ENCODE measurements at regions not wholly inside any gene's neighbourhood (a gene's known extent, or its start where the extent isn't known, plus 50 kb on each side); places are given as distances from the start of the nearest gene placed in this dataset.

DNA sequence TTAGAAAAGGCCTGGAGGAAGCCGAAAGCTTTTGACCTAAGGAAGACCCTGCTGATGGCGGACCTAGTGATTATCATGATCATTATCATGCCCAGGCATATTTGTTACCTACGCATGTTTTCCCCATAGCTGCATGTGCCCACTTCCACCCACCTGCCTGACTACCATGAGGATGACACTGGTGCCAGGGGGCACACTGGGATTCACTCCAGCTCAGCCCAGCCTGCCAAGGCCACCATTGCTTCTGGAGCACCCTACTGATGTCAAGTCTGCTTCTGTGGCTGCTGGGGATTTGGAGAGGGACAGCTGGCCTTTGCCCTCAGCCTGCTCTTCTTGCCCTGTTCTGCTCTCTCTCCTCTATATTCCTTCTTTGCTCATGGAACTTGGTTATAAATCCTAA lies 124.7 kb upstream of the NALF2 start:
- no peak for ATAC-seq
- Histone ChIP-seq H3K4me1 (ENCODE audit: control insufficient read depth, insufficient read depth, low read length) (no peaks in the 10 kb centered on the region), H3K27ac (ENCODE audit: control insufficient read depth, insufficient read depth) (no peak overlapping the region), H3K4me3 (no peak overlapping the region), H3K4me2 (ENCODE audit: control insufficient read depth, insufficient read depth) (no peak overlapping the region), H2AFZ (ENCODE audit: control insufficient read depth, low read depth, low read length) (no peak overlapping the region), H3K36me3 (ENCODE audit: control insufficient read depth in 2 of 2, insufficient read depth in 2 of 2, low read length in 1 of 2) (no peaks in the 10 kb centered on the region), H3K9me3 (replicated peaks; ENCODE audit: control insufficient read depth, insufficient read depth, low read length) (no peaks in the 10 kb centered on the region; the same call in 1 of the 3 replicates), H3K9ac (ENCODE audit: control insufficient read depth, insufficient read depth, low read length) (no peak overlapping the region), H3K79me2 (ENCODE audit: control insufficient read depth, insufficient read depth, low read length) (no peaks in the 10 kb centered on the region), H4K20me1 (ENCODE audit: control insufficient read depth, insufficient read depth) (no peaks in the 10 kb centered on the region), H3K27me3 (replicated peaks in 1 of 2; ENCODE audit: control insufficient read depth in 2 of 2, insufficient read depth in 2 of 2, low read length in 1 of 2) (no peaks in the 10 kb centered on the region)
- ChIA-PET RAD21 (ENCODE audit: unreplicated experiment) (no interaction called here), POLR2A (no interaction called here), SMC1A (ENCODE audit: uncharacterized antibody, unreplicated experiment) (no interaction called here), CTCF (interaction anchor here (2.7 kb wide), 1 partner anchor 8 kb away, joined by 9 read pairs; no protein-coding TSS in a partner anchor)
- in situ Hi-C loops (cut with MboI) = no loop called here
- no peak for DNase-seq (ENCODE audit: low read depth, low spot score)
- TF ChIP-seq KLF5 (IDR thresholded peaks at IDR 0.05; ENCODE audit: partially characterized antibody) = no peak
- no peak for TF ChIP-seq CBFB (IDR thresholded peaks at IDR 0.05; ENCODE audit: low read depth)
- TF ChIP-seq, protein P1, sequence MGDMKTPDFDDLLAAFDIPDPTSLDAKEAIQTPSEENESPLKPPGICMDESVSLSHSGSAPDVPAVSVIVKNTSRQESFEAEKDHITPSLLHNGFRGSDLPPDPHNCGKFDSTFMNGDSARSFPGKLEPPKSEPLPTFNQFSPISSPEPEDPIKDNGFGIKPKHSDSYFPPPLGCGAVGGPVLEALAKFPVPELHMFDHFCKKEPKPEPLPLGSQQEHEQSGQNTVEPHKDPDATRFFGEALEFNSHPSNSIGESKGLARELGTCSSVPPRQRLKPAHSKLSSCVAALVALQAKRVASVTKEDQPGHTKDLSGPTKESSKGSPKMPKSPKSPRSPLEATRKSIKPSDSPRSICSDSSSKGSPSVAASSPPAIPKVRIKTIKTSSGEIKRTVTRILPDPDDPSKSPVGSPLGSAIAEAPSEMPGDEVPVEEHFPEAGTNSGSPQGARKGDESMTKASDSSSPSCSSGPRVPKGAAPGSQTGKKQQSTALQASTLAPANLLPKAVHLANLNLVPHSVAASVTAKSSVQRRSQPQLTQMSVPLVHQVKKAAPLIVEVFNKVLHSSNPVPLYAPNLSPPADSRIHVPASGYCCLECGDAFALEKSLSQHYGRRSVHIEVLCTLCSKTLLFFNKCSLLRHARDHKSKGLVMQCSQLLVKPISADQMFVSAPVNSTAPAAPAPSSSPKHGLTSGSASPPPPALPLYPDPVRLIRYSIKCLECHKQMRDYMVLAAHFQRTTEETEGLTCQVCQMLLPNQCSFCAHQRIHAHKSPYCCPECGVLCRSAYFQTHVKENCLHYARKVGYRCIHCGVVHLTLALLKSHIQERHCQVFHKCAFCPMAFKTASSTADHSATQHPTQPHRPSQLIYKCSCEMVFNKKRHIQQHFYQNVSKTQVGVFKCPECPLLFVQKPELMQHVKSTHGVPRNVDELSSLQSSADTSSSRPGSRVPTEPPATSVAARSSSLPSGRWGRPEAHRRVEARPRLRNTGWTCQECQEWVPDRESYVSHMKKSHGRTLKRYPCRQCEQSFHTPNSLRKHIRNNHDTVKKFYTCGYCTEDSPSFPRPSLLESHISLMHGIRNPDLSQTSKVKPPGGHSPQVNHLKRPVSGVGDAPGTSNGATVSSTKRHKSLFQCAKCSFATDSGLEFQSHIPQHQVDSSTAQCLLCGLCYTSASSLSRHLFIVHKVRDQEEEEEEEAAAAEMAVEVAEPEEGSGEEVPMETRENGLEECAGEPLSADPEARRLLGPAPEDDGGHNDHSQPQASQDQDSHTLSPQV (IDR thresholded peaks at IDR 0.05) = no peak
- TF ChIP-seq IRF3 (IDR thresholded peaks at IDR 0.05) = no peak
- TF ChIP-seq POU2F2 (IDR thresholded peaks at IDR 0.05; ENCODE audit: borderline replicate concordance, low read depth, low read length) = no peak
- TF ChIP-seq STAT1 (conservative IDR thresholded peaks at IDR 0.05) = no peak
- no peak for TF ChIP-seq NR2C1 (IDR thresholded peaks at IDR 0.05)
- no peak for TF ChIP-seq IRF4 (IDR thresholded peaks at IDR 0.05; ENCODE audit: low read depth, low read length)
- no peak for TF ChIP-seq RFX5 (IDR thresholded peaks at IDR 0.05; ENCODE audit: low read depth, low read length)
- no peak for TF ChIP-seq CHD1 (IDR thresholded peaks at IDR 0.05; ENCODE audit: low read depth, low read length)
- no peak for TF ChIP-seq TARDBP (IDR thresholded peaks at IDR 0.05; ENCODE audit: borderline replicate concordance)
- TF ChIP-seq USF1 (IDR thresholded peaks at IDR 0.05; ENCODE audit: borderline replicate concordance, extremely low read length, insufficient read depth, low read depth, low read length) = no peak
- TF ChIP-seq IKZF1 (conservative IDR thresholded peaks at IDR 0.05) = no peak
- TF ChIP-seq SIN3A (IDR thresholded peaks at IDR 0.05; ENCODE audit: low read depth, low read length) = no peak
- WGBS (ENCODE audit: insufficient coverage, insufficient replicate concordance, low lambda C conversion rate, missing lambda C conversion rate) = 37% methylated on average over 3 of the region's 3 CpGs
- no TSS peak for BruUV-seq (replicated peaks)
- intact Hi-C loops (cut with micrococcal nuclease; ENCODE audit: unreplicated experiment) = no loop called here
- no peak for FAIRE-seq
